HG02588 (cell line): ENCODE measurements at regions not wholly inside any gene's neighbourhood (a gene's known extent, or its start where the extent isn't known, plus 50 kb on each side); places are given as distances from the start of the nearest gene placed in this dataset.
"Not testable (repeated sequence)": the region's sequence is repeated elsewhere in the genome, so short reads cannot be mapped to it uniquely, and the experiment has no call there.

Source experiments
- ATAC-seq: cut with Tn5 transposase; IDR thresholded peaks from one replicate; pipeline ENCODE4 v1.9.1; 2021; ENCODE audit warnings: mild to moderate bottlenecking, moderate library complexity; ENCODE audit not compliant: unreplicated experiment

- no peak for ATAC-seq
Measured at GRCh38 chr6:92962846-92963245, 456.5 kb downstream of the EPHA7 start.

GRCh38 chr6:92952111-92952510 lies 467.2 kb downstream of the EPHA7 start:
- not testable (repeated sequence) for ATAC-seq

GRCh38 chr6:92945799-92946198 lies 473.6 kb downstream of the EPHA7 start:
- no peak for ATAC-seq

- no peak for ATAC-seq
Measured at GRCh38 chr6:92944132-92944531, 475.2 kb downstream of the EPHA7 start.

- ATAC-seq = no peak
Measured at GRCh38 chr6:92942549-92942948, 476.8 kb downstream of the EPHA7 start.

- ATAC-seq = no peak
Measured at GRCh38 chr6:92934625-92935024, 484.7 kb downstream of the EPHA7 start.

- no peak for ATAC-seq
Measured at GRCh38 chr6:92930171-92930570, 489.2 kb downstream of the EPHA7 start.

- ATAC-seq = no peak
Measured at GRCh38 chr6:92922216-92922806, 497.0 kb downstream of the EPHA7 start.

GRCh38 chr6:92915466-92915865 lies 503.9 kb downstream of the EPHA7 start:
- ATAC-seq = no peak

- ATAC-seq = no peak
Measured at GRCh38 chr6:92911301-92911700, 508.1 kb downstream of the EPHA7 start.

- ATAC-seq = no peak
Measured at GRCh38 chr6:92910646-92911045, 508.7 kb downstream of the EPHA7 start.

- no peak for ATAC-seq
Measured at GRCh38 chr6:92906385-92906784, 513.0 kb downstream of the EPHA7 start.

- ATAC-seq = no peak
Measured at GRCh38 chr6:92893741-92894140, 525.6 kb downstream of the EPHA7 start.

GRCh38 chr6:92892626-92893170 lies 526.7 kb downstream of the EPHA7 start:
- no peak for ATAC-seq

GRCh38 chr6:92888316-92888715 lies 531.0 kb downstream of the EPHA7 start:
- no peak for ATAC-seq

GRCh38 chr6:92887871-92888270 lies 531.5 kb downstream of the EPHA7 start:
- no peak for ATAC-seq

GRCh38 chr6:92879526-92879925 lies 539.8 kb downstream of the EPHA7 start:
- no peak for ATAC-seq

GRCh38 chr6:92864966-92865555 lies 554.3 kb downstream of the EPHA7 start:
- no peak for ATAC-seq

GRCh38 chr6:92849636-92850035 lies 569.7 kb downstream of the EPHA7 start:
- no peak for ATAC-seq

- ATAC-seq = no peak
Measured at GRCh38 chr6:92848901-92849300, 570.5 kb downstream of the EPHA7 start.

- ATAC-seq = no peak
Measured at GRCh38 chr6:92848459-92848858, 570.9 kb downstream of the EPHA7 start.

- no peak for ATAC-seq
Measured at GRCh38 chr6:92847988-92848387, 571.4 kb downstream of the EPHA7 start.
